H9 (cell line): ENCODE measurements at regions not wholly inside any gene's neighbourhood (a gene's known extent, or its start where the extent isn't known, plus 50 kb on each side); places are given as distances from the start of the nearest gene placed in this dataset.

Experiments used
- DNase-seq: peaks from one replicate; pipeline ENCODE4 v3.0.0-alpha.2; 2017
- H2AFZ ChIP-seq: one replicate; pipeline ENCODE4 v1.6.1; 2013; ENCODE audit warnings: mild to moderate bottlenecking, low read length, control low read depth, moderate library complexity
- H2AK5ac ChIP-seq: 2 replicates; pipeline ENCODE4 v1.6.1; 2013; ENCODE audit warnings: low read length, control low read depth, mixed read lengths; ENCODE audit not compliant: insufficient read length
- H2BK120ac ChIP-seq: one replicate; pipeline ENCODE4 v1.6.1; 2013; ENCODE audit warnings: low read depth, mild to moderate bottlenecking, low read length, control low read depth, inconsistent platforms; ENCODE audit not compliant: poor library complexity, severe bottlenecking
- H2BK12ac ChIP-seq: 2 replicates; pipeline ENCODE4 v1.6.1; 2013; ENCODE audit warnings: low read length, control low read depth, mixed read lengths, low read depth; ENCODE audit not compliant: insufficient read length
- H2BK15ac ChIP-seq: 2 replicates; pipeline ENCODE4 v1.6.1; 2013; ENCODE audit warnings: low read depth, low read length, control low read depth
- H2BK20ac ChIP-seq: one replicate; pipeline ENCODE4 v1.6.1; 2013; ENCODE audit warnings: low read depth, mild to moderate bottlenecking, low read length, control low read depth, inconsistent platforms; ENCODE audit not compliant: poor library complexity, severe bottlenecking
- H2BK5ac ChIP-seq: 2 replicates; pipeline ENCODE4 v1.6.1; 2013; ENCODE audit warnings: low read length, control low read depth, mixed read lengths; ENCODE audit not compliant: insufficient read length
- H3K14ac ChIP-seq: 2 replicates; pipeline ENCODE4 v1.6.1; 2013; ENCODE audit warnings: low read length, control low read depth; ENCODE audit not compliant: insufficient read depth
- H3K18ac ChIP-seq: 2 replicates; pipeline ENCODE4 v1.6.1; 2013; ENCODE audit warnings: low read depth, mild to moderate bottlenecking, mixed read lengths, low read length, control low read depth; ENCODE audit not compliant: insufficient read length
- H3K23ac ChIP-seq: 2 replicates; pipeline ENCODE4 v1.6.1; 2013; ENCODE audit warnings: low read length, control low read depth, mixed read lengths, low read depth; ENCODE audit not compliant: insufficient read length
- H3K23me2 ChIP-seq: 2 replicates; pipeline ENCODE4 v1.6.1; 2013; ENCODE audit warnings: low read depth, mild to moderate bottlenecking, mixed read lengths, low read length, control low read depth; ENCODE audit not compliant: insufficient read length, poor library complexity, severe bottlenecking
- H3K27ac ChIP-seq: 2 replicates; pipeline ENCODE4 v1.5.1; 2013; ENCODE audit warnings: low read length, control low read depth, mixed read lengths, low read depth; ENCODE audit not compliant: insufficient read length
- H3K27me3 ChIP-seq: 2 replicates; pipeline ENCODE4 v1.6.1; 2013; ENCODE audit warnings: low read length, control low read depth, inconsistent platforms; ENCODE audit not compliant: insufficient read depth
- H3K4ac ChIP-seq: 2 replicates; pipeline ENCODE4 v1.6.1; 2013; ENCODE audit warnings: low read depth, mild to moderate bottlenecking, control low read depth, inconsistent platforms, low read length, moderate library complexity
- H3K4me1 ChIP-seq: 2 replicates; pipeline ENCODE4 v1.6.1; 2013; ENCODE audit warnings: low read length, control low read depth, inconsistent platforms; ENCODE audit not compliant: insufficient read depth
- H3K4me2 ChIP-seq: 2 replicates; pipeline ENCODE4 v1.6.1; 2013; ENCODE audit warnings: low read length, control low read depth, mixed read lengths; ENCODE audit not compliant: insufficient read length, insufficient read depth
- H3K56ac ChIP-seq: 2 replicates; pipeline ENCODE4 v1.6.1; 2013; ENCODE audit warnings: low read depth, mild to moderate bottlenecking, mixed read lengths, low read length, control low read depth; ENCODE audit not compliant: insufficient read length
- H3K79me1 ChIP-seq: 2 replicates; pipeline ENCODE4 v1.6.1; 2013; ENCODE audit warnings: low read depth, mild to moderate bottlenecking, moderate library complexity, low read length, control low read depth, inconsistent platforms; ENCODE audit not compliant: insufficient read depth, poor library complexity, severe bottlenecking
- H3K79me2 ChIP-seq: 2 replicates; pipeline ENCODE4 v1.6.1; 2013; ENCODE audit warnings: low read length, control low read depth, inconsistent platforms; ENCODE audit not compliant: insufficient read depth
- H3K9ac ChIP-seq: 2 replicates; pipeline ENCODE4 v1.6.1; 2013; ENCODE audit warnings: low read length, control low read depth, mixed read lengths; ENCODE audit not compliant: insufficient read length; ENCODE audit errors: extremely low read depth
- H3K9me3 ChIP-seq: one replicate; pipeline ENCODE4 v1.6.1; 2013; ENCODE audit warnings: low read depth, low read length, inconsistent platforms; ENCODE audit not compliant: control insufficient read depth
- H3T11ph ChIP-seq: one replicate; pipeline ENCODE4 v1.6.1; 2013; ENCODE audit warnings: mild to moderate bottlenecking, low read length, control low read depth, inconsistent platforms
- H4K20me1 ChIP-seq: one replicate; pipeline ENCODE4 v1.6.1; 2013; ENCODE audit not compliant: control insufficient read depth, insufficient read length, insufficient read depth
- H4K5ac ChIP-seq: 2 replicates; pipeline ENCODE4 v1.6.1; 2013; ENCODE audit warnings: low read depth, mild to moderate bottlenecking, mixed read lengths, low read length, control low read depth; ENCODE audit not compliant: insufficient read length
- H4K8ac ChIP-seq: replicated peaks from 2 replicates; pipeline ENCODE4 v1.6.1; 2013; ENCODE audit warnings: low read length, control low read depth, mixed read lengths, low read depth; ENCODE audit not compliant: insufficient read length
- H4K91ac ChIP-seq: 2 replicates; pipeline ENCODE4 v1.6.1; 2013; ENCODE audit warnings: low read depth, mild to moderate bottlenecking, moderate library complexity, mixed read lengths, low read length, control low read depth; ENCODE audit not compliant: insufficient read length
- H3K27ac Mint-ChIP-seq, 3 experiments: 2 replicates in 2 of 3; 3 replicates in 1 of 3; pipeline ENCODE4 v1.8.0; 2020 to 2021; ENCODE audit warnings: mixed read lengths in 3 of 3, mild to moderate bottlenecking in 1 of 3, moderate library complexity in 1 of 3
- H3K27me3 Mint-ChIP-seq: 2 replicates; pipeline ENCODE4 v1.8.0; 2021; ENCODE audit warnings: low read depth, mild to moderate bottlenecking, moderate library complexity, mixed read lengths
- H3K36me3 Mint-ChIP-seq, 3 experiments: 2 replicates in 2 of 3; 3 replicates in 1 of 3; pipeline ENCODE4 v1.8.0; 2020 to 2021; ENCODE audit warnings: low read depth in 3 of 3, mixed read lengths in 3 of 3; ENCODE audit not compliant: insufficient read depth in 1 of 3
- H3K4me1 Mint-ChIP-seq, 2 experiments: 2 replicates each; pipeline ENCODE4 v1.8.0; 2020; ENCODE audit warnings: mixed read lengths in 2 of 2
- H3K4me3 Mint-ChIP-seq, 2 experiments: 2 replicates in 1 of 2; 3 replicates in 1 of 2; pipeline ENCODE4 v1.8.0; 2020 to 2021; ENCODE audit warnings: mild to moderate bottlenecking in 2 of 2, mixed read lengths in 2 of 2, moderate library complexity in 1 of 2
- H3K9me3 Mint-ChIP-seq, 2 experiments: 2 replicates in 1 of 2; 3 replicates in 1 of 2; pipeline ENCODE4 v1.8.0; 2020; ENCODE audit warnings: mild to moderate bottlenecking in 2 of 2, mixed read lengths in 2 of 2, moderate library complexity in 1 of 2
- WGBS: extraction: QIAGEN DNeasy Blood & Tissue Kit; methylation state at CpG from one replicate; pipeline ENCODE4 v1.1.7; 2013; ENCODE audit warnings: missing lambda C conversion rate, low lambda C conversion rate, mixed read lengths; ENCODE audit not compliant: insufficient read length; ENCODE audit errors: extremely low coverage; 5-methylcytosine and 5-hydroxymethylcytosine counted together
- TF ChIP-seq, protein P1 (sequence below): fragments of 200-600 bp; sonication (generic); conservative IDR thresholded peaks from 3 replicates; pipeline ENCODE4 v1.8.0; 2021; ENCODE audit warnings: antibody characterized with exemption, mild to moderate bottlenecking

DNA sequence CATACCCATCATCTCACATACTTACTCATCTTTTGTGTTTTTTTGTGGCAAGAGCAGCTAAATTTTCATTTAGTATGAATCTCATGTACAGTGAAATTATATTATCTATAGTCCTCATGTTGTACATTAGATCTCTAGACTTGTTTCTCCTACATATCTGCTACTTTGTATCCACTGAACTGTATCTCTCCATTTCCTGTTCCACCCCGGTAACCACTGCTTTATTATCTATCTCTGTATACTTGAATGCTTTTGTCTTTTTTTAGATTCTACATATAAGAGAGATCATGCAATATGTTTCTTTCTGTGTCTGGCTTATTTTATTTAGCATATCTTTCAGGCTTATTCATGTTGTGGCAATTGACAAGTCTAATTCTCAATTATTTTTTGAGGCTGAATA lies 125.1 kb downstream of the ANKRD7 start:
- Mint-ChIP-seq H3K36me3 (peaks cover 0 to 4% (median 1%) of the 10 kb centered on the region in 3 experiments; a peak in 4 of 7 replicates), H3K4me1 (peaks cover 11 to 16% of the 10 kb centered on the region in 2 experiments), H3K27me3 (no peaks in the 10 kb centered on the region), H3K27ac (no peak overlapping the region), H3K9me3 (peaks cover under 1 to 5% of the 10 kb centered on the region in 2 experiments; a peak in 4 of 5 replicates), H3K4me3 (no peak overlapping the region)
- Histone ChIP-seq H2BK20ac (no peak overlapping the region), H3K27ac (no peak overlapping the region), H4K5ac (no peak overlapping the region), H3K27me3 (no peaks in the 10 kb centered on the region), H3K4me2 (no peak overlapping the region), H3K56ac (no peak overlapping the region), H2BK12ac (no peak overlapping the region), H3K9ac (no peak overlapping the region), H4K91ac (no peak overlapping the region), H3K18ac (no peak overlapping the region), H2AK5ac (no peak overlapping the region), H2AFZ (no peak overlapping the region), H3K14ac (no peak overlapping the region), H2BK5ac (no peak overlapping the region), H4K20me1 (no peaks in the 10 kb centered on the region), H3K23ac (no peak overlapping the region), H3K79me1 (no peaks in the 10 kb centered on the region), H3K79me2 (no peaks in the 10 kb centered on the region), H4K8ac (no peak overlapping the region), H3T11ph (no peak overlapping the region), H3K23me2 (no peaks in the 10 kb centered on the region), H3K4ac (no peak overlapping the region), H3K9me3 (no peaks in the 10 kb centered on the region), H2BK120ac (no peak overlapping the region), H2BK15ac (no peak overlapping the region), H3K4me1 (no peaks in the 10 kb centered on the region)
- no peak for DNase-seq
- no CpG with 5 or more reads among the region's 1 CpG for WGBS
- TF ChIP-seq, protein P1, sequence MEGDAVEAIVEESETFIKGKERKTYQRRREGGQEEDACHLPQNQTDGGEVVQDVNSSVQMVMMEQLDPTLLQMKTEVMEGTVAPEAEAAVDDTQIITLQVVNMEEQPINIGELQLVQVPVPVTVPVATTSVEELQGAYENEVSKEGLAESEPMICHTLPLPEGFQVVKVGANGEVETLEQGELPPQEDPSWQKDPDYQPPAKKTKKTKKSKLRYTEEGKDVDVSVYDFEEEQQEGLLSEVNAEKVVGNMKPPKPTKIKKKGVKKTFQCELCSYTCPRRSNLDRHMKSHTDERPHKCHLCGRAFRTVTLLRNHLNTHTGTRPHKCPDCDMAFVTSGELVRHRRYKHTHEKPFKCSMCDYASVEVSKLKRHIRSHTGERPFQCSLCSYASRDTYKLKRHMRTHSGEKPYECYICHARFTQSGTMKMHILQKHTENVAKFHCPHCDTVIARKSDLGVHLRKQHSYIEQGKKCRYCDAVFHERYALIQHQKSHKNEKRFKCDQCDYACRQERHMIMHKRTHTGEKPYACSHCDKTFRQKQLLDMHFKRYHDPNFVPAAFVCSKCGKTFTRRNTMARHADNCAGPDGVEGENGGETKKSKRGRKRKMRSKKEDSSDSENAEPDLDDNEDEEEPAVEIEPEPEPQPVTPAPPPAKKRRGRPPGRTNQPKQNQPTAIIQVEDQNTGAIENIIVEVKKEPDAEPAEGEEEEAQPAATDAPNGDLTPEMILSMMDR = no peak
